ENCODE measurements at regions not wholly inside any gene's neighbourhood (a gene's known extent, or its start where the extent isn't known, plus 50 kb on each side); places are given as distances from the start of the nearest gene placed in this dataset.

DNA sequence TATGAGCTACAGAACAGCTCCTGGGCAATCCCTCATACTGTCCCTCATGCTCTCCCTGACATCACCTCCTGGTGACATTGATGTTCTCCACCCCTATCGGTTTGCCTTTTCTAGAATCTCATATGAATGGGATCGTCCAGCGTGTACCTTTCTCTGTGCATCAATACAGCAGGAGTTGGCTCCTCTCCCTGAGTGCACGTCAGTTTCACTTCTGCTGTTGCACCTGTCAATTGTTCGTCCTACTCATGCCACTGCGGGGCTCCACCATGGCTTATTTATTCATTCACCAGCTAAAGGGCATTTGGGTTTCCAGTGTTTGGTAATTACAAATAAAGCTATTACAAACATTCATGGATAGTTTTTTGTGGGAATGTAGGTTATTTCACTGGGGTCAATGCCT, 269.1 kb upstream of the ZFP42 start:
- TF ChIP-seq, protein P1, sequence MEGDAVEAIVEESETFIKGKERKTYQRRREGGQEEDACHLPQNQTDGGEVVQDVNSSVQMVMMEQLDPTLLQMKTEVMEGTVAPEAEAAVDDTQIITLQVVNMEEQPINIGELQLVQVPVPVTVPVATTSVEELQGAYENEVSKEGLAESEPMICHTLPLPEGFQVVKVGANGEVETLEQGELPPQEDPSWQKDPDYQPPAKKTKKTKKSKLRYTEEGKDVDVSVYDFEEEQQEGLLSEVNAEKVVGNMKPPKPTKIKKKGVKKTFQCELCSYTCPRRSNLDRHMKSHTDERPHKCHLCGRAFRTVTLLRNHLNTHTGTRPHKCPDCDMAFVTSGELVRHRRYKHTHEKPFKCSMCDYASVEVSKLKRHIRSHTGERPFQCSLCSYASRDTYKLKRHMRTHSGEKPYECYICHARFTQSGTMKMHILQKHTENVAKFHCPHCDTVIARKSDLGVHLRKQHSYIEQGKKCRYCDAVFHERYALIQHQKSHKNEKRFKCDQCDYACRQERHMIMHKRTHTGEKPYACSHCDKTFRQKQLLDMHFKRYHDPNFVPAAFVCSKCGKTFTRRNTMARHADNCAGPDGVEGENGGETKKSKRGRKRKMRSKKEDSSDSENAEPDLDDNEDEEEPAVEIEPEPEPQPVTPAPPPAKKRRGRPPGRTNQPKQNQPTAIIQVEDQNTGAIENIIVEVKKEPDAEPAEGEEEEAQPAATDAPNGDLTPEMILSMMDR (optimal IDR thresholded peaks at IDR 0.05 in 1 of 3, IDR thresholded peaks at IDR 0.05 in 1 of 3, conservative IDR thresholded peaks at IDR 0.05 in 1 of 3; ENCODE audit: extremely low read depth in 1 of 3, insufficient read depth in 2 of 3, low read length in 3 of 3), result no peak
- TF ChIP-seq EZH2 (IDR thresholded peaks at IDR 0.05; ENCODE audit: low read length), result no peak
